ENCODE measurements at regions not wholly inside any gene's neighbourhood (a gene's known extent, or its start where the extent isn't known, plus 50 kb on each side); places are given as distances from the start of the nearest gene placed in this dataset.

DNA sequence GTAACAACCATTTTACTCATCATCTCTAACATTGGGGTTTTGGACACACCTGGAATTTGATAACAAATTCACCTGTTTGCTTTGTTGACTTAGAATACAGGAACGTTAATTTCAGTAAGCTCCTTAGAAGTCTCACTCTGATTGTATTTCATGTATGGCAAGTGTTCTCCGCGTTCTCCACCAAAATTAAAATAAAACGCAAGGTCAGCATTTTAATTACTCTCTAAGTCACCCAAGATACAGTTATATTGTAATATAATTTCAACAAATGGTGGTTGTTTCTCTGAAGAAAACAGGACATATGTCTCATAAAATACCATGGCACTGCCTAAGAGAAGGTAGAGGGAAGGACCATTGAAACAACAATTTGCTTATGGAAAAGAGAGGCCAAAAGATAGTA lies 742.1 kb downstream of the LIG4 start:
- H3K4me1 ChIP-seq (ENCODE audit: insufficient read depth, low read length, poor library complexity, severe bottlenecking): no peaks in the 10 kb centered on the region
- no peaks in the 10 kb centered on the region for H3K9me3 ChIP-seq (ENCODE audit: insufficient read depth, low read depth, low read length)
- no peaks in the 10 kb centered on the region for H3K36me3 ChIP-seq (ENCODE audit: insufficient read depth, low read length)
- H3K79me2 ChIP-seq (ENCODE audit: insufficient read depth, low read length): no peaks in the 10 kb centered on the region
- H3K27me3 ChIP-seq (ENCODE audit: insufficient read depth, low read length, poor library complexity, severe bottlenecking): no peaks in the 10 kb centered on the region
- no peaks in the 10 kb centered on the region for H3K9me2 ChIP-seq (replicated peaks; ENCODE audit: low read depth, low read length)
- no peak overlapping the region for H3K4me2 ChIP-seq (ENCODE audit: low read depth, low read length, poor library complexity, severe bottlenecking)
- H3K9ac ChIP-seq (ENCODE audit: low read depth, low read length, poor library complexity, severe bottlenecking): no peak overlapping the region
- H2AFZ ChIP-seq (ENCODE audit: low read length): no peak overlapping the region
- no peak overlapping the region for H3K4me3 ChIP-seq (ENCODE audit: low read length, poor library complexity, severe bottlenecking)
- TF ChIP-seq, protein P1, sequence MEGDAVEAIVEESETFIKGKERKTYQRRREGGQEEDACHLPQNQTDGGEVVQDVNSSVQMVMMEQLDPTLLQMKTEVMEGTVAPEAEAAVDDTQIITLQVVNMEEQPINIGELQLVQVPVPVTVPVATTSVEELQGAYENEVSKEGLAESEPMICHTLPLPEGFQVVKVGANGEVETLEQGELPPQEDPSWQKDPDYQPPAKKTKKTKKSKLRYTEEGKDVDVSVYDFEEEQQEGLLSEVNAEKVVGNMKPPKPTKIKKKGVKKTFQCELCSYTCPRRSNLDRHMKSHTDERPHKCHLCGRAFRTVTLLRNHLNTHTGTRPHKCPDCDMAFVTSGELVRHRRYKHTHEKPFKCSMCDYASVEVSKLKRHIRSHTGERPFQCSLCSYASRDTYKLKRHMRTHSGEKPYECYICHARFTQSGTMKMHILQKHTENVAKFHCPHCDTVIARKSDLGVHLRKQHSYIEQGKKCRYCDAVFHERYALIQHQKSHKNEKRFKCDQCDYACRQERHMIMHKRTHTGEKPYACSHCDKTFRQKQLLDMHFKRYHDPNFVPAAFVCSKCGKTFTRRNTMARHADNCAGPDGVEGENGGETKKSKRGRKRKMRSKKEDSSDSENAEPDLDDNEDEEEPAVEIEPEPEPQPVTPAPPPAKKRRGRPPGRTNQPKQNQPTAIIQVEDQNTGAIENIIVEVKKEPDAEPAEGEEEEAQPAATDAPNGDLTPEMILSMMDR (conservative IDR thresholded peaks at IDR 0.05; ENCODE audit: low read length): no peak
- TF ChIP-seq EZH2phosphoT487 (IDR thresholded peaks at IDR 0.05; ENCODE audit: borderline replicate concordance): no peak
- no peaks in the 10 kb centered on the region for H4K20me1 ChIP-seq (ENCODE audit: insufficient read depth, low read length, poor library complexity, severe bottlenecking)
- no peaks in the 10 kb centered on the region for H3F3A ChIP-seq (ENCODE audit: low read depth)

DNA sequence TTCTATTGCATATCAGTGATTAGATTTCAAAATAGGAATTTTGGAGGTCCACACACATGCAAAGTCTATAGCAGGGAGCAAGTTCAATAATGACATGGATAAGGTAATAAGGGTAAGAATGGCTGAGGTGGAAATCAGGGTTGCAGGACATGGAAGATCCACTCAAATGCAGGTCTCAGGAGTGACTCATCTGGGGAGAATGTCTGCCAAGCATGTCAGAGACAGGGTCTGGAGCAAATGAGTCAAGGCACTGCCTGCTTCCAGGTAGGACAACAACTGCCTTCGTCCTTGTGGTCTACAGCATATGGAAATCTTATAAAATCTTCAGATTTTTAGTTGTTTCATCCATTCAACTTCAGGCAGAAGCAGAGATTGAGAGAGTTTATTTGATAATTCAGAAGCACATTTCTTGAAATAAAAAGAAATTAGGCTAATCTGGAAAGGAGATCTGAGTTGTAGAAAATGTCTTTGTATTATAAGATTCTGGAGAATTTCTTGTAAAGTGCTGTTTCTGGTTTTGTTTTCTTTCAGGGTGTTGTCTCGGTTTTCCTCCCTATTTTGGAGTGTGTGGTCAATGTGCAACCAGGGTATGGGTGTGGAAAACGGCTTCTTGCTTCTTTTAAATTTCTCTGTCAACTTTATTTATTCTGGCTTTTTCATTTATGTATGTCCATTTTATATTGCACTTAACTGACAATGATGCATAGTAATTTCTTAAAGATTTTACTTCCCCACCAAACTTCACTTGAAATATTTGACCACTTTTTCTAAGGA lies 748.8 kb downstream of the LIG4 start:
- Histone ChIP-seq H4K20me1 (ENCODE audit: insufficient read depth, low read length, poor library complexity, severe bottlenecking) (no peaks in the 10 kb centered on the region), H3K4me2 (ENCODE audit: low read depth, low read length, poor library complexity, severe bottlenecking) (no peak overlapping the region), H3K9ac (ENCODE audit: low read depth, low read length, poor library complexity, severe bottlenecking) (no peak overlapping the region), H3K9me2 (replicated peaks; ENCODE audit: low read depth, low read length) (no peaks in the 10 kb centered on the region), H3K36me3 (ENCODE audit: insufficient read depth, low read length) (no peaks in the 10 kb centered on the region), H2AFZ (ENCODE audit: low read length) (no peak overlapping the region), H3K4me1 (ENCODE audit: insufficient read depth, low read length, poor library complexity, severe bottlenecking) (no peaks in the 10 kb centered on the region), H3K4me3 (ENCODE audit: low read length, poor library complexity, severe bottlenecking) (no peak overlapping the region), H3K27me3 (ENCODE audit: insufficient read depth, low read length, poor library complexity, severe bottlenecking) (no peaks in the 10 kb centered on the region), H3K9me3 (ENCODE audit: insufficient read depth, low read depth, low read length) (no peaks in the 10 kb centered on the region), H3K79me2 (ENCODE audit: insufficient read depth, low read length) (no peaks in the 10 kb centered on the region), H3F3A (ENCODE audit: low read depth) (no peaks in the 10 kb centered on the region)
- TF ChIP-seq EZH2phosphoT487 (IDR thresholded peaks at IDR 0.05; ENCODE audit: borderline replicate concordance): no peak
- TF ChIP-seq, protein P1 (conservative IDR thresholded peaks at IDR 0.05; ENCODE audit: low read length): no peak

DNA sequence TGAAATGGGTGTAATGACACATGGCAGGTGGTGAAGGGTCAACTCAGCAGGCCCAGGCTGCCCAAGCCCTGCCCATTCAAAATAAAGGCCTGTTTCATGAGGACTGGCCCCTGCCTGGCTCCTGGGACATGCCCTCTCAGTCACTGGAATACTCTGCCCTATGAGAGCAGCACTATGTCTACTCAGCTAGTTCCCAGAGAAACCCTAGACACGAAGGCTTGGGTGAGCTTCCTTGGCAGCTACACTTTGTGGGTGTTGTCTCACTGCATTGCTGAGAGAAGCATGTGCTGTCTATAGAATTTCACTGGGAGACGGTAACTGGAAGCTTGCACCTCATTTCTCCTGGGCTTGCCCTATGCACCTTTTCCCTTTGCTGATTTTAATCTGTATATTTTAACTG lies 752.8 kb downstream of the LIG4 start:
- no peaks in the 10 kb centered on the region for H3K27me3 ChIP-seq (ENCODE audit: insufficient read depth, low read length, poor library complexity, severe bottlenecking)
- H3F3A ChIP-seq (ENCODE audit: low read depth): no peaks in the 10 kb centered on the region
- no peaks in the 10 kb centered on the region for H3K79me2 ChIP-seq (ENCODE audit: insufficient read depth, low read length)
- H3K4me3 ChIP-seq (ENCODE audit: low read length, poor library complexity, severe bottlenecking): no peak overlapping the region
- H3K9ac ChIP-seq (ENCODE audit: low read depth, low read length, poor library complexity, severe bottlenecking): no peak overlapping the region
- H3K9me2 ChIP-seq (replicated peaks; ENCODE audit: low read depth, low read length): no peaks in the 10 kb centered on the region
- H3K9me3 ChIP-seq (ENCODE audit: insufficient read depth, low read depth, low read length): no peaks in the 10 kb centered on the region
- H3K4me1 ChIP-seq (ENCODE audit: insufficient read depth, low read length, poor library complexity, severe bottlenecking): no peaks in the 10 kb centered on the region
- no peak overlapping the region for H2AFZ ChIP-seq (ENCODE audit: low read length)
- TF ChIP-seq, protein P1 (conservative IDR thresholded peaks at IDR 0.05; ENCODE audit: low read length): no peak
- TF ChIP-seq EZH2phosphoT487 (IDR thresholded peaks at IDR 0.05; ENCODE audit: borderline replicate concordance): no peak
- H3K4me2 ChIP-seq (ENCODE audit: low read depth, low read length, poor library complexity, severe bottlenecking): no peak overlapping the region
- H3K36me3 ChIP-seq (ENCODE audit: insufficient read depth, low read length): no peaks in the 10 kb centered on the region
- no peaks in the 10 kb centered on the region for H4K20me1 ChIP-seq (ENCODE audit: insufficient read depth, low read length, poor library complexity, severe bottlenecking)
